ENCODE measurements at regions not wholly inside any gene's neighbourhood (a gene's known extent, or its start where the extent isn't known, plus 50 kb on each side); places are given as distances from the start of the nearest gene placed in this dataset.

DNA sequence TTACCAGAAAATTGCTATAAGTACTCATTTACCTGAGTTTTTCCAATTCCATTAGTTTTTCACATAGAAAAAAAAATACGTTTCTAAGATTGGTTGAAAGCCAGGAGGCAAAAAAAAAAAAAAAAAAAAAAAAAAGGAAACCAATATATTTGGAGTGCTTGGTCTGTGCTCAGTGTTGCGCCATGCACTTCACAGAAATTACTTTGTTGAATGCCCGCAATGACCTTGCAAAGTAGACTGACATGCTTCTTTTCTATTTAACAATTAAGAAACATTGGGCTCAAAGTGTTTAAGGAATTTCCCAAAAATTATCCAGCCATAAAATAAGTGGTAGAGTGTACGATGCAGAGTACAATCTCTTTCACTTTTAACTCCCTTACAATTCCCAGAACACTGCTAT, 65.2 kb upstream of the PAPPA start:
- TF ChIP-seq, protein P1, sequence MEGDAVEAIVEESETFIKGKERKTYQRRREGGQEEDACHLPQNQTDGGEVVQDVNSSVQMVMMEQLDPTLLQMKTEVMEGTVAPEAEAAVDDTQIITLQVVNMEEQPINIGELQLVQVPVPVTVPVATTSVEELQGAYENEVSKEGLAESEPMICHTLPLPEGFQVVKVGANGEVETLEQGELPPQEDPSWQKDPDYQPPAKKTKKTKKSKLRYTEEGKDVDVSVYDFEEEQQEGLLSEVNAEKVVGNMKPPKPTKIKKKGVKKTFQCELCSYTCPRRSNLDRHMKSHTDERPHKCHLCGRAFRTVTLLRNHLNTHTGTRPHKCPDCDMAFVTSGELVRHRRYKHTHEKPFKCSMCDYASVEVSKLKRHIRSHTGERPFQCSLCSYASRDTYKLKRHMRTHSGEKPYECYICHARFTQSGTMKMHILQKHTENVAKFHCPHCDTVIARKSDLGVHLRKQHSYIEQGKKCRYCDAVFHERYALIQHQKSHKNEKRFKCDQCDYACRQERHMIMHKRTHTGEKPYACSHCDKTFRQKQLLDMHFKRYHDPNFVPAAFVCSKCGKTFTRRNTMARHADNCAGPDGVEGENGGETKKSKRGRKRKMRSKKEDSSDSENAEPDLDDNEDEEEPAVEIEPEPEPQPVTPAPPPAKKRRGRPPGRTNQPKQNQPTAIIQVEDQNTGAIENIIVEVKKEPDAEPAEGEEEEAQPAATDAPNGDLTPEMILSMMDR (IDR thresholded peaks at IDR 0.05): no peak
- no peak for TF ChIP-seq ZFX (IDR thresholded peaks at IDR 0.05; ENCODE audit: borderline replicate concordance)
- no peak overlapping the region for H3K27ac ChIP-seq

DNA sequence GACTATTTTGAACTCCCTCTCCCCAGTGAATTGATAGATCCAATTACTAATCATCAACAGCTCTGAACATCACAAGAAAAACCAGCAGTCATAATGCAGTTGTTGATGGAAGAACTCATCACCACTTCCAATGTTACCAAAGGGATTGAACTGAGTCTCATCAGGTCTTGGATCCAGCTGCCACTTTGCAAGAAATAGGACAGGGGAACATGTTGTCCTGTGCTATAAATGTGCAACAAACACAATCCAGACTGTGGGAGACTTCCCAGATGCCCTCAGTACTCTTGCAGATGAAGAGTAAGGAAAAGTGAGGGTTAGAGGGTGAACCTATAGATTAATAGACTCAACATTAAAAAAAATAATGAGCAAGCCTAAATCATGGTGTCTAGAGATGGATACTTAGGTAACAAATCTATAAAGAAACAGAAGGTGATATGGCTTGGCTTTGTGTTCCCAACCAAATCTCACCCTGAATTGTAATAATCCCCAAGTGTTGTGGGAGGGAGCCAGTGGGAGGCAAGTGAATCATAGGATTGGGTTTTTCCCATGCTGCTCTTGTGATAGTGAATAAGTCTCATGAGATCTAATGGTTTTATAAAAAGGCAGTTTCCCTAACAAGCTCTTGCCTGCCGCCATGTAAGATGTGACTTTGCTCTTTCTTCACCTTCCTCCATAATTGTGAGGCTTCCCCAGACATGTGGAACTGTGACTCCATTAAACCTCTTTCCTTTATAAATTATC, 63.4 kb upstream of the PAPPA start:
- TF ChIP-seq ZFX (IDR thresholded peaks at IDR 0.05; ENCODE audit: borderline replicate concordance): no peak
- TF ChIP-seq, protein P1 (IDR thresholded peaks at IDR 0.05): no peak
- no peak overlapping the region for H3K27ac ChIP-seq

DNA sequence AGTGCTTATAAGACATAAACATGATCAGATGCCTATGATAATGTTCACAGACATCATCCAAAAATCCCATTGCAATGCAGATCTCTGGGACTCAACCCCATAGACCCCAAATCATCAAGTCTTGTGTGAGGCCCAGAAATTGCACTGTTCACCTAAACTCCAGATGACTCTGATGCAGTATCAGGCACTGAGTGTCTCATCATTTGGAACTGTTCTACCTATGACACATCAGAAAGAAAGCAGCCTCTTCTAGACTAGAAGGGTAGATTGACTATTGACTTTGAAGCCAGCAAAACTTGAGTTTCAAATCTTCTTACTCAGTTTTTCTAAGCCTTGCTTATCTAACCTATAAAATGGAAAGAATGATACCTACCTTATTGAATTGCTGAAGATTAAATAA, 58.7 kb upstream of the PAPPA start:
- no peak overlapping the region for H3K27ac ChIP-seq
- TF ChIP-seq, protein P1 (IDR thresholded peaks at IDR 0.05): no peak
- TF ChIP-seq ZFX (IDR thresholded peaks at IDR 0.05; ENCODE audit: borderline replicate concordance): no peak

DNA sequence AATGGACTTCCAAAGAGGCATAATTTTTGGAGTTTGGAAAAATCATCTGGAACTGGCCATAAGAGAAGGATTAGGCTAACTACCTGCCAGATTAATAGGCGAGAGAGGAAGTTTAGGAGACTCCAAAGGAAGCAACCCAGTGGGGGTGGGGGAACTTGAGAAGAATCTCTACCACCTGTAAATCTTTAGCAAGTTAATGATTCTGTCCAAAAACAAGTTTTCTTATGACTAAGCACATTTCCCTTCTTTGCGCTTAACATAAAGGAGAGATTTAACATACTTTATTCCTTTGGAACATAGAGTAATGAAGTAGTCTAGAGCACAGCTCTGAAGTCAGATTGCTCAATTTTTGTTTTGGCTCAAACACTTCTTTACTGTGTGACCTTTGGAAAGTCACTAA, 58.2 kb upstream of the PAPPA start:
- no peak overlapping the region for H3K27ac ChIP-seq
- TF ChIP-seq, protein P1 (IDR thresholded peaks at IDR 0.05): no peak
- TF ChIP-seq ZFX (IDR thresholded peaks at IDR 0.05; ENCODE audit: borderline replicate concordance): no peak

DNA sequence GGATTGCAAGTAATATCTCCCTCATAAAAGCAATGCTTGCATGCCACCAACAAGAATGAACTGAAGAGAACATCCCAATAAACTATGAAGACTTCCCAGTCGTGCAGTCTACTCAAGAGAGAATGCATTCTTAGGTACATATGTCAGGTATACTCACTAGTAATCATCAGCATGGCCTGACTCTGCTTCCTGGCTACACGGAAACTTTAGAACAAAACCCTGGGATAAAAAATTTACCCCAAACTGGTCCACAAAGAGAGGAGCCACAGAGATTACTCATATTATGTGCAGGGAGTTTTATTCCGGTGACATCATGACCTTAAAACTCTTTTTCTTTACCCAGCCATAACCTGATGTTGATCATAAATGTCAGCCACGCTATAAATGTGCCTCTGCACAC, 57.5 kb upstream of the PAPPA start:
- no peak overlapping the region for H3K27ac ChIP-seq
- TF ChIP-seq ZFX (IDR thresholded peaks at IDR 0.05; ENCODE audit: borderline replicate concordance): no peak
- TF ChIP-seq, protein P1 (IDR thresholded peaks at IDR 0.05): no peak

DNA sequence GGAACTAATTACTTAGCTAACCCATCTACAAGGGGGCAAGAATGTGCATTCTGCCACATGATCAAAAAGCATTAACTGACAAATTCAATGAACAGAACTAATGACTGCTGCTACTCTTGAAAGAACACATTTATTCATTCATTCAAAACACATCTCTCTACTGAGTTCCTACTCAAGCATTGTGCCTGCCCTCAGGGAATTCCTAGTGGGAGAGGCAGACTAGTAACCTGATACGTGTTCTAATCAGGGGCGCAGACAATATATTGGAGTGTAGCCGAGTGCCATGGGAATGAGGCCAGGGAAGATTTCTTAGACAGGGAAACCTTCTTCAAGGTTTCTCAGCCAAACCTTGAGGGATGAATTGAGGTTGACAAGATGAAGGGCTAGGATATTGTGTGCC, 56.7 kb upstream of the PAPPA start:
- no peak overlapping the region for H3K27ac ChIP-seq
- TF ChIP-seq, protein P1 (IDR thresholded peaks at IDR 0.05): no peak

DNA sequence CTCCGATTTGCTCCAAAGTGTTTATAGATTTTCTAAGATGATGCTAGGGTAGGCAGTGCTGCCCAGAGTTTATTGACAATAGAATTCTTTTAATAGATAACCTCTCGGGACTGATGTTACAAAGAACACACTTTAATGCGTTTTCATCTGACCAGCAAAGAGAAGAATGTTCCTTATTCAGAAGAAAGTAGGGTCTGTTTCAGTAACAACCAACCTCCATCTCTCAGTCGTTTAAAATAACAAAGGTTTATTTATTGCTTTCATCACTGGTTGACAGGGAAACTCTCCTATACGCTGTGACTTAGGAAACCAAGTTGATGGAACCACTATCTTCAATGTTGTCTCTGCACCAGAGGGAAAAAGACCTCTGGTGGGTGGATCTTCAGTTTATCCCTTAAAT, 55.1 kb upstream of the PAPPA start:
- TF ChIP-seq ZFX (IDR thresholded peaks at IDR 0.05; ENCODE audit: borderline replicate concordance): no peak
- TF ChIP-seq, protein P1 (IDR thresholded peaks at IDR 0.05): no peak
- no peak overlapping the region for H3K27ac ChIP-seq

All from 22Rv1 (cell line).